Fibroblast of lung (primary cell): ENCODE measurements at regions not wholly inside any gene's neighbourhood (a gene's known extent, or its start where the extent isn't known, plus 50 kb on each side); places are given as distances from the start of the nearest gene placed in this dataset.

Source experiments
- DNase-seq, 2 donors: peaks; one replicate each; pipeline versions ENCODE4 v3.0.0 to v3.0.0-alpha.2; 2010; ENCODE audit warnings: low read depth in 2 of 2
- H2AFZ ChIP-seq: 2 replicates; pipeline ENCODE4 v1.5.1; 2012; ENCODE audit warnings: low read length, control low read depth, inconsistent platforms
- H3K27ac ChIP-seq: 2 replicates; pipeline ENCODE4 v1.5.1; 2011; ENCODE audit warnings: low read length, control low read depth; ENCODE audit not compliant: insufficient read depth
- H3K27me3 ChIP-seq: 2 replicates; pipeline ENCODE4 v1.5.1; 2011; ENCODE audit warnings: mild to moderate bottlenecking, low read length; ENCODE audit not compliant: control insufficient read depth, insufficient read depth
- H3K36me3 ChIP-seq: 2 replicates; pipeline ENCODE4 v1.5.1; 2011; ENCODE audit warnings: low read length; ENCODE audit not compliant: control insufficient read depth, insufficient read depth
- H3K4me1 ChIP-seq: 2 replicates; pipeline ENCODE4 v1.5.1; 2011; ENCODE audit warnings: low read length; ENCODE audit not compliant: control insufficient read depth, insufficient read depth; ENCODE audit errors: extremely low read depth
- H3K4me2 ChIP-seq: 2 replicates; pipeline ENCODE4 v1.5.1; 2011; ENCODE audit warnings: low read length, control low read depth; ENCODE audit not compliant: insufficient read depth; ENCODE audit errors: extremely low read depth
- H3K4me3 ChIP-seq, 4 experiments: fragments of 200-600 bp in 1 of 4; sonication (generic) in 1 of 4; replicated peaks in 1 of 4; 2 replicates each; pipeline ENCODE4 v1.5.1; 2011 to 2016; ENCODE audit warnings: low read length in 4 of 4, low read depth in 3 of 4, mild to moderate bottlenecking in 3 of 4, control low read depth in 2 of 4, inconsistent platforms in 1 of 4, mixed read lengths in 1 of 4; ENCODE audit not compliant: insufficient read depth in 1 of 4; ENCODE audit errors: control extremely low read depth in 1 of 4
- H3K79me2 ChIP-seq: 2 replicates; pipeline ENCODE4 v1.5.1; 2012; ENCODE audit warnings: mild to moderate bottlenecking, low read length, inconsistent platforms; ENCODE audit not compliant: control insufficient read depth, insufficient read depth
- H3K9ac ChIP-seq: 2 replicates; pipeline ENCODE4 v1.5.1; 2011; ENCODE audit warnings: mild to moderate bottlenecking, low read length, control low read depth; ENCODE audit not compliant: insufficient read depth
- H3K9me3 ChIP-seq: 2 replicates; pipeline ENCODE4 v1.5.1; 2012; ENCODE audit warnings: low read depth, low read length; ENCODE audit not compliant: control insufficient read depth, insufficient read depth
- H4K20me1 ChIP-seq: 2 replicates; pipeline ENCODE4 v1.5.1; 2011; ENCODE audit warnings: low read length; ENCODE audit not compliant: control insufficient read depth, insufficient read depth; ENCODE audit errors: extremely low read depth
- EZH2 ChIP-seq: IDR thresholded peaks from 2 replicates; pipeline ENCODE4 v1.5.1; 2012; ENCODE audit warnings: low read length, control low read depth, mild to moderate bottlenecking; ENCODE audit errors: missing control alignments
- TF ChIP-seq, protein P1 (sequence below), 2 donors: IDR thresholded peaks in 1 of 2; conservative IDR thresholded peaks in 1 of 2; 1 replicate in 1 of 2; 2 replicates in 1 of 2; pipeline ENCODE4 v1.5.1; 2011 to 2012; ENCODE audit warnings: low read length in 2 of 2, control low read depth in 1 of 2, inconsistent platforms in 1 of 2, low read depth in 1 of 2, mild to moderate bottlenecking in 1 of 2

GRCh38 chr14:87133073-87133801, 859.7 kb downstream of the GALC start:
- no peaks in the 10 kb centered on the region for H3K27me3 ChIP-seq
- TF ChIP-seq, protein P1, sequence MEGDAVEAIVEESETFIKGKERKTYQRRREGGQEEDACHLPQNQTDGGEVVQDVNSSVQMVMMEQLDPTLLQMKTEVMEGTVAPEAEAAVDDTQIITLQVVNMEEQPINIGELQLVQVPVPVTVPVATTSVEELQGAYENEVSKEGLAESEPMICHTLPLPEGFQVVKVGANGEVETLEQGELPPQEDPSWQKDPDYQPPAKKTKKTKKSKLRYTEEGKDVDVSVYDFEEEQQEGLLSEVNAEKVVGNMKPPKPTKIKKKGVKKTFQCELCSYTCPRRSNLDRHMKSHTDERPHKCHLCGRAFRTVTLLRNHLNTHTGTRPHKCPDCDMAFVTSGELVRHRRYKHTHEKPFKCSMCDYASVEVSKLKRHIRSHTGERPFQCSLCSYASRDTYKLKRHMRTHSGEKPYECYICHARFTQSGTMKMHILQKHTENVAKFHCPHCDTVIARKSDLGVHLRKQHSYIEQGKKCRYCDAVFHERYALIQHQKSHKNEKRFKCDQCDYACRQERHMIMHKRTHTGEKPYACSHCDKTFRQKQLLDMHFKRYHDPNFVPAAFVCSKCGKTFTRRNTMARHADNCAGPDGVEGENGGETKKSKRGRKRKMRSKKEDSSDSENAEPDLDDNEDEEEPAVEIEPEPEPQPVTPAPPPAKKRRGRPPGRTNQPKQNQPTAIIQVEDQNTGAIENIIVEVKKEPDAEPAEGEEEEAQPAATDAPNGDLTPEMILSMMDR (conservative IDR thresholded peaks at IDR 0.05 in 1 of 2, IDR thresholded peaks at IDR 0.05 in 1 of 2; ENCODE audit: low read depth in 1 of 2, low read length in 2 of 2), result no peak
- TF ChIP-seq EZH2, result no peak
- no peak overlapping the region for H2AFZ ChIP-seq
- H3K36me3 ChIP-seq, result no peaks in the 10 kb centered on the region
- DNase-seq, result peak; percentile 79 to 96
- no peaks in the 10 kb centered on the region for H3K9me3 ChIP-seq
- H4K20me1 ChIP-seq, result no peaks in the 10 kb centered on the region
- no peak overlapping the region for H3K9ac ChIP-seq
- H3K4me3 ChIP-seq, result no peak overlapping the region
- H3K79me2 ChIP-seq, result no peaks in the 10 kb centered on the region
- H3K4me1 ChIP-seq, result no peaks in the 10 kb centered on the region
- H3K27ac ChIP-seq, result no peak overlapping the region
- H3K4me2 ChIP-seq, result no peak overlapping the region

- H3K4me3 ChIP-seq, result no peak overlapping the region
- H3K9ac ChIP-seq, result no peak overlapping the region
- no peak overlapping the region for H3K4me2 ChIP-seq
- DNase-seq, result peak; percentile 52 to 89
- H4K20me1 ChIP-seq, result no peaks in the 10 kb centered on the region
- no peak overlapping the region for H3K27ac ChIP-seq
- H3K4me1 ChIP-seq, result no peaks in the 10 kb centered on the region
- H3K36me3 ChIP-seq, result no peaks in the 10 kb centered on the region
- TF ChIP-seq EZH2, result no peak
- TF ChIP-seq, protein P1 (conservative IDR thresholded peaks at IDR 0.05 in 1 of 2, IDR thresholded peaks at IDR 0.05 in 1 of 2; ENCODE audit: low read depth in 1 of 2, low read length in 2 of 2), result no peak
- no peaks in the 10 kb centered on the region for H3K79me2 ChIP-seq
- no peaks in the 10 kb centered on the region for H3K27me3 ChIP-seq
- H3K9me3 ChIP-seq, result no peaks in the 10 kb centered on the region
- H2AFZ ChIP-seq, result no peak overlapping the region
Observed at GRCh38 chr14:87131879-87132278, 861.1 kb downstream of the GALC start.

GRCh38 chr14:87122166-87122565, 870.8 kb downstream of the GALC start:
- no peak overlapping the region for H3K27ac ChIP-seq
- no peaks in the 10 kb centered on the region for H3K36me3 ChIP-seq
- no peaks in the 10 kb centered on the region for H3K9me3 ChIP-seq
- H3K79me2 ChIP-seq, result no peaks in the 10 kb centered on the region
- H3K4me2 ChIP-seq, result no peak overlapping the region
- no peak for TF ChIP-seq EZH2
- TF ChIP-seq, protein P1 (conservative IDR thresholded peaks at IDR 0.05 in 1 of 2, IDR thresholded peaks at IDR 0.05 in 1 of 2; ENCODE audit: low read depth in 1 of 2, low read length in 2 of 2), result no peak
- H3K9ac ChIP-seq, result no peak overlapping the region
- no peaks in the 10 kb centered on the region for H4K20me1 ChIP-seq
- no peaks in the 10 kb centered on the region for H3K4me1 ChIP-seq
- no peak overlapping the region for H2AFZ ChIP-seq
- no peaks in the 10 kb centered on the region for H3K27me3 ChIP-seq
- DNase-seq, result no peak
- no peak overlapping the region for H3K4me3 ChIP-seq
